Breast epithelium (tissue), 3 donors: ENCODE measurements at regions not wholly inside any gene's neighbourhood (a gene's known extent, or its start where the extent isn't known, plus 50 kb on each side); places are given as distances from the start of the nearest gene placed in this dataset.

Experiments
- POLR2A ChIP-seq: fragments of 450-650 bp; IDR thresholded peaks from one replicate; pipeline ENCODE4 v1.6.1; 2016; ENCODE audit warnings: antibody characterized with exemption, mild to moderate bottlenecking, moderate library complexity
- TF ChIP-seq, protein P1 (sequence below), 3 donors: fragments of 450-650 bp; IDR thresholded peaks; one replicate each; pipeline ENCODE4 v1.5.1; 2016 to 2017; ENCODE audit warnings: antibody characterized with exemption in 3 of 3, mild to moderate bottlenecking in 3 of 3, moderate library complexity in 3 of 3

GRCh38 chr9:99744132-99744531 is 77.6 kb upstream of the NR4A3 start:
- TF ChIP-seq POLR2A = no peak
- TF ChIP-seq, protein P1, sequence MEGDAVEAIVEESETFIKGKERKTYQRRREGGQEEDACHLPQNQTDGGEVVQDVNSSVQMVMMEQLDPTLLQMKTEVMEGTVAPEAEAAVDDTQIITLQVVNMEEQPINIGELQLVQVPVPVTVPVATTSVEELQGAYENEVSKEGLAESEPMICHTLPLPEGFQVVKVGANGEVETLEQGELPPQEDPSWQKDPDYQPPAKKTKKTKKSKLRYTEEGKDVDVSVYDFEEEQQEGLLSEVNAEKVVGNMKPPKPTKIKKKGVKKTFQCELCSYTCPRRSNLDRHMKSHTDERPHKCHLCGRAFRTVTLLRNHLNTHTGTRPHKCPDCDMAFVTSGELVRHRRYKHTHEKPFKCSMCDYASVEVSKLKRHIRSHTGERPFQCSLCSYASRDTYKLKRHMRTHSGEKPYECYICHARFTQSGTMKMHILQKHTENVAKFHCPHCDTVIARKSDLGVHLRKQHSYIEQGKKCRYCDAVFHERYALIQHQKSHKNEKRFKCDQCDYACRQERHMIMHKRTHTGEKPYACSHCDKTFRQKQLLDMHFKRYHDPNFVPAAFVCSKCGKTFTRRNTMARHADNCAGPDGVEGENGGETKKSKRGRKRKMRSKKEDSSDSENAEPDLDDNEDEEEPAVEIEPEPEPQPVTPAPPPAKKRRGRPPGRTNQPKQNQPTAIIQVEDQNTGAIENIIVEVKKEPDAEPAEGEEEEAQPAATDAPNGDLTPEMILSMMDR (IDR thresholded peaks at IDR 0.05) = no peak
